Common myeloid progenitor, CD34-positive (primary cell): ENCODE measurements at regions not wholly inside any gene's neighbourhood (a gene's known extent, or its start where the extent isn't known, plus 50 kb on each side); places are given as distances from the start of the nearest gene placed in this dataset.

ENCODE experiments used
- CTCF ChIA-PET: fragments of 350-600 bp; sonication (Branson Sonifier 250); formaldehyde crosslinking; loops from one replicate; lab custom pipeline; 2021; ENCODE audit warnings: antibody characterized with exemption; lab: Charles Lee
- POLR2A ChIA-PET: fragments of 350-600 bp; sonication (Branson Sonifier 250); formaldehyde crosslinking; loops from one replicate; lab custom pipeline; 2021; ENCODE audit warnings: antibody characterized with exemption; lab: Charles Lee
- DNase-seq, 3 donors: peaks; one replicate each; pipeline versions ENCODE4 v3.0.0 to v3.0.0-alpha.2; 2013
- H3K27ac ChIP-seq, 2 experiments: 1 replicate in 1 of 2; 2 replicates in 1 of 2; pipeline ENCODE4 v1.7.0; 2013; ENCODE audit warnings: inconsistent platforms in 2 of 2, low read length in 2 of 2, mild to moderate bottlenecking in 2 of 2, low read depth in 1 of 2, moderate library complexity in 1 of 2; ENCODE audit not compliant: severe bottlenecking in 2 of 2, insufficient read depth in 1 of 2, poor library complexity in 1 of 2
- H3K27me3 ChIP-seq, 5 experiments: replicated peaks in 2 of 5; 1 replicate in 3 of 5; 2 replicates in 2 of 5; pipeline versions ENCODE4 v1.6.1 to v1.7.0; 2013; ENCODE audit warnings: low read length in 4 of 5, mild to moderate bottlenecking in 2 of 5, moderate library complexity in 2 of 5, inconsistent platforms in 1 of 5; ENCODE audit not compliant: insufficient read depth in 5 of 5, control insufficient read depth in 4 of 5
- H3K36me3 ChIP-seq, 4 experiments: 1 replicate in 2 of 4; 2 replicates in 2 of 4; pipeline versions ENCODE4 v1.6.1 to v1.7.0; 2013; ENCODE audit warnings: low read length in 3 of 4, control low read depth in 1 of 4, mild to moderate bottlenecking in 1 of 4; ENCODE audit not compliant: control insufficient read depth in 4 of 4, insufficient read depth in 4 of 4
- H3K4me1 ChIP-seq, 4 experiments: 1 replicate in 3 of 4; 2 replicates in 1 of 4; pipeline versions ENCODE4 v1.6.1 to v1.7.1; 2013; ENCODE audit warnings: low read length in 3 of 4, mild to moderate bottlenecking in 3 of 4, control low read depth in 1 of 4, inconsistent platforms in 1 of 4, moderate library complexity in 1 of 4; ENCODE audit not compliant: control insufficient read depth in 4 of 4, insufficient read depth in 4 of 4; ENCODE audit errors: control extremely low read depth in 1 of 4
- H3K4me3 ChIP-seq, 7 experiments: 1 replicate in 4 of 7; 2 replicates in 3 of 7; pipeline versions ENCODE4 v1.5.1 to v1.7.0; 2013; ENCODE audit warnings: mild to moderate bottlenecking in 7 of 7, low read length in 6 of 7, moderate library complexity in 6 of 7, inconsistent platforms in 2 of 7, low read depth in 2 of 7, control low read depth in 1 of 7; ENCODE audit not compliant: insufficient read depth in 4 of 7, control insufficient read depth in 1 of 7; ENCODE audit errors: extremely low read depth in 1 of 7
- H3K9me3 ChIP-seq, 5 experiments: 1 replicate in 4 of 5; 2 replicates in 1 of 5; pipeline versions ENCODE4 v1.6.1 to v1.7.1; 2013; ENCODE audit warnings: low read length in 4 of 5, mild to moderate bottlenecking in 2 of 5, inconsistent platforms in 1 of 5, low read depth in 1 of 5, moderate library complexity in 1 of 5; ENCODE audit not compliant: control insufficient read depth in 4 of 5, insufficient read depth in 2 of 5; ENCODE audit errors: control extremely low read depth in 1 of 5
- WGBS: methylation state at CpG from one replicate; pipeline ENCODE4 v1.1.5; 2013; ENCODE audit not compliant: insufficient coverage; 5-methylcytosine and 5-hydroxymethylcytosine counted together

GRCh38 chr5:90162324-90162723 lies 247.2 kb downstream of the CETN3 start:
- Histone ChIP-seq H3K27me3 (no peaks in the 10 kb centered on the region), H3K4me3 (no peak overlapping the region), H3K4me1 (peaks cover 0 to 3% (median 1%) of the 10 kb centered on the region in 4 experiments), H3K36me3 (no peaks in the 10 kb centered on the region), H3K27ac (no peak overlapping the region), H3K9me3 (no peaks in the 10 kb centered on the region)
- ChIA-PET CTCF (interaction anchor here (1.6 kb wide), 1 partner anchor 19 kb away, joined by 4 read pairs; no protein-coding TSS in a partner anchor), POLR2A (no interaction called here)
- no peak for DNase-seq
- 100% methylated on average over 3 of the region's 4 CpGs for WGBS

- Histone ChIP-seq H3K4me1 (peaks cover 0 to 8% (median 1%) of the 10 kb centered on the region in 4 experiments), H3K27me3 (no peaks in the 10 kb centered on the region), H3K9me3 (no peaks in the 10 kb centered on the region), H3K4me3 (no peak overlapping the region), H3K36me3 (no peaks in the 10 kb centered on the region), H3K27ac (no peak overlapping the region)
- peak; percentile 54 to 60 (median 60) for DNase-seq
- ChIA-PET POLR2A (no interaction called here), CTCF (interaction anchor here (0.6 to 1.3 kb wide), 4 partner anchors 1271 to 1471 kb away, joined by 3 to 6 read pairs (median 4); no protein-coding TSS in a partner anchor)
- WGBS: 26% methylated on average over 3 of the region's 4 CpGs
Observed at GRCh38 chr5:90161414-90161813, 248.1 kb downstream of the CETN3 start.

GRCh38 chr5:90158131-90158530 lies 251.4 kb downstream of the CETN3 start:
- H3K4me3 ChIP-seq: no peak overlapping the region
- H3K4me1 ChIP-seq: peaks cover 0 to 8% (median 1%) of the 10 kb centered on the region in 4 experiments
- H3K36me3 ChIP-seq: no peaks in the 10 kb centered on the region
- no peak for DNase-seq
- no peaks in the 10 kb centered on the region for H3K27me3 ChIP-seq
- CTCF ChIA-PET: no interaction called here
- POLR2A ChIA-PET: no interaction called here
- no peaks in the 10 kb centered on the region for H3K9me3 ChIP-seq
- WGBS: 60% methylated on average over 1 of the region's 3 CpGs
- H3K27ac ChIP-seq: no peak overlapping the region

- no peak for DNase-seq
- ChIA-PET CTCF (interaction anchor here (1.0 kb wide), 1 partner anchor 15 kb away, joined by 3 read pairs; no protein-coding TSS in a partner anchor), POLR2A (no interaction called here)
Observed at GRCh38 chr5:90153031-90153430, 256.5 kb downstream of the CETN3 start.

GRCh38 chr5:90144625-90145327 lies 264.8 kb downstream of the CETN3 start:
- Histone ChIP-seq H3K4me3 (no peak overlapping the region), H3K27me3 (no peaks in the 10 kb centered on the region), H3K9me3 (no peaks in the 10 kb centered on the region), H3K4me1 (no peaks in the 10 kb centered on the region), H3K27ac (no peak overlapping the region), H3K36me3 (no peaks in the 10 kb centered on the region)
- ChIA-PET CTCF (no interaction called here), POLR2A (no interaction called here)
- WGBS: 100% methylated on average over 1 of the region's 6 CpGs
- DNase-seq: no peak

More at GRCh38 chr5:90153031-90153430, 256.5 kb downstream of the CETN3 start:
- Histone ChIP-seq H3K27ac (no peak overlapping the region), H3K27me3 (no peaks in the 10 kb centered on the region), H3K9me3 (no peaks in the 10 kb centered on the region), H3K4me3 (no peak overlapping the region), H3K4me1 (peaks cover 0 to 5% (median 0%) of the 10 kb centered on the region in 4 experiments), H3K36me3 (no peaks in the 10 kb centered on the region)
- WGBS: 91% methylated on average over 2 of the region's 2 CpGs

- CTCF ChIA-PET: no interaction called here
- H3K27me3 ChIP-seq: no peaks in the 10 kb centered on the region
- no peaks in the 10 kb centered on the region for H3K4me1 ChIP-seq
- H3K9me3 ChIP-seq: no peaks in the 10 kb centered on the region
- WGBS: 90% methylated on average over 1 of the region's 1 CpG
- DNase-seq: no peak
- H3K36me3 ChIP-seq: no peaks in the 10 kb centered on the region
- POLR2A ChIA-PET: no interaction called here
- no peak overlapping the region for H3K27ac ChIP-seq
- H3K4me3 ChIP-seq: no peak overlapping the region
Observed at GRCh38 chr5:90142541-90142940, 267.0 kb downstream of the CETN3 start.

GRCh38 chr5:90141984-90142383 lies 267.6 kb downstream of the CETN3 start:
- Histone ChIP-seq H3K36me3 (no peaks in the 10 kb centered on the region), H3K27me3 (no peaks in the 10 kb centered on the region), H3K4me3 (no peak overlapping the region), H3K27ac (no peak overlapping the region), H3K4me1 (no peaks in the 10 kb centered on the region), H3K9me3 (no peaks in the 10 kb centered on the region)
- ChIA-PET POLR2A (no interaction called here), CTCF (no interaction called here)
- DNase-seq: no peak
- WGBS: 100% methylated on average over 3 of the region's 3 CpGs
